NCI-H128 (cell line): ENCODE measurements at regions not wholly inside any gene's neighbourhood (a gene's known extent, or its start where the extent isn't known, plus 50 kb on each side); places are given as distances from the start of the nearest gene placed in this dataset.

Experiments used
- DNase-seq: peaks from one replicate; lab custom pipeline; 2025; ENCODE audit not compliant: unreplicated experiment; lab: John Stamatoyannopoulos, UW

GRCh38 chr3:144129536-144130214 lies 158.1 kb downstream of the DIPK2A start:
- DNase-seq = no peak

GRCh38 chr3:144141074-144141473 lies 169.5 kb downstream of the DIPK2A start:
- no peak for DNase-seq

DNA sequence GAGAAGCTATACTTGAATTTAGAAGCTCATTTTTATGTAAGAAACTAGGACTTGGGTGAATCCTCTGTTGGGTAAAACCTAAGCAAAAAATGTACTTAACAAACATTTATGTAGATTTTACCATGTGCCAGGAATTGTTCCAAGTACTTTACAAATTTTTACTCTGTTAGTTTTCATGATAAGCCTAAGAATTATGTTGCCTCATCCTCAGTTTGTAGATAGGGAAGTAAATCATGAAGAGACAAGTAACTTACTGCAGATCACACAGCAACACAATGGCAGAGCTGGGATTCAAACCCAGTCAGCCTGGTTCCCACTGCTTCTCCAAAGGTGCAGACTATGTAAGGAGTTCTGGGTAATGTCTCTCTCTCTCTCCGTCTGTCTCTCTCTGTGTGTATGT lies 169.9 kb downstream of the DIPK2A start:
- DNase-seq = no peak

DNA sequence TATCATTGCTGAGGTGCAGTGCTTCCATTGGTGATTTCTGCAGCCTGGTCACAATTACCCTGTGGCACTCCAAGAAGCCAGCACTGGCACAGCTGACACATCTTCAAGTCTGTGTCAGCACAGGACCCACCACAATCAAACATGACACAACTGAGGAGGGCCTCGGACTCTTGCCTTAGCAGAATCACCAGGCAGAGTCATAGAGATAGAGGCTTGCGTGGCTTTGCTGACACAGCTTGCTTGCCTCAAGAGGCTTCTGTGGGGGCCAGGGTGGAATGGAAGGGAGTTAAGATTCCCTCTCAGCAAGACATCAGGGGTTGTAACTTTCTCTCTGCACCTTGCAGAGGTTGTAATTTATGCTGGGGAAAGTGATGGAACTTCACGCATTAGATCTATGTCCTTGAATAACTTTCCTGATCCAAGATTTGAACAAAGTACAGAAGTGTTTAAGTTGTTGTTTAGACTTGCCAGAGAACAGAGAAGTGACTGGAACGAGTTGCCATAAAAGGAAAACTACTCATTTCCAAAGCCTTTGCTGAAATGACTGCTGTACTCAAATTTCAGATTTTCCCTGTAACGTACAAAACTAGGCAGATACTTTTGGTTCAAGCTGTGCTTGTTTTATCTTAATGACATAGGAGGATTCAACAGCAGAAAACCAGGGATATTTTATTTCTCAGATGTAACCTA lies 170.7 kb downstream of the DIPK2A start:
- DNase-seq = no peak

DNA sequence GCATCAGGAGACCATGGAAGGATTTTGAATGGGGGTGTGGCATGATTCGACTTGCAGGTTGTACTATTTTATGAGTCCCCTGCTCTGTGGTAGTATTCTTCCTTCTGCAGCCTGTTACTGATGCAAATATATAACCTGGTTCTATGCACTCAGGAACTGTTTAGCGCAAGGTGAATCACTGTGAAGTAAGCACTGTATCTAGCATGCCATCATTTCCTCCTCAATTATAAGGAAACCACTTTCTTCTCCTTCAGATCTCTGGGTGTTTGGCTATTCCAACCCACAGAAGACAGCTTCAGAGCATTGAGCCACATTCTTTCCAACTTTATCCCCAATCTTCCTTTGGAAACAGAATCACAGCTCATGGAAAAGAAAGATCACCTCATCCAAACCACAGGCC lies 176.7 kb downstream of the DIPK2A start:
- no peak for DNase-seq

DNA sequence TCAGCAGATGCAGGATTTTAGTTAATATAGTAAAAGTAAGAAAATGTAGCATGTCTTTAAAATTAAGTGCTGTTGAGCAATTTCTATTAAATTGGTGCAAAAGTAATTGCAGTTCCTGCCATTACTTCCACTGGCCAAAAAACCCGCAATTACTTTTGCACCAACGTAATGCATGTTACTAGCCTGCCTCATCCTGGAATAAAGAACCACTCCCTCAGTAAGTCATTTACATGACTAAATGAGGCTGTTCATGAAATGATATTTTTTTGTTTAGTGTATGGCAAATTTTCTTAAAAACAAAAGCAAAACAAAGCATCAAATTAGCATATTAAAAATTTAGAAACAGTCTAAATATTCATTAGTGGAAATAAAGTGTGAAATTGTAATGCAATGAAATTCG lies 180.4 kb downstream of the DIPK2A start:
- no peak for DNase-seq

GRCh38 chr3:144160627-144161026 lies 189.0 kb downstream of the DIPK2A start:
- DNase-seq = no peak

DNA sequence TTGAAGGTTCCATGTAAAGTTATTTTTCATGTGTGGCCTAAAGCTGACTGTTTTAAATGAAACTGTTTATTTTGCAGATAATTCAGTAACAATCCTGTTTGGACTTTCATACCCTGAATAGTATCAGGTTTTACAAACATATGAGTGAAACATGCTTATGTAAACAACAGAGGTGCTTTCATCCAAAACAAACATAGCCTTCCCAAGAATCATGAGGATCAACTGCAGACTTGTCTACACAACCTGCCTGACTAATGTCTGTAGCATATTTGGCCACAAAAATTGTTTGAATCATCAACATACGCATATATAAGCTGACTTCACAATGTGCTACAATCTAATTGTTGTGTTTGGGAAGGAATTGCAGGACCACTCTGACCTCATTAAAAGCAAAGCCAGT lies 190.4 kb downstream of the DIPK2A start:
- DNase-seq = no peak

DNA sequence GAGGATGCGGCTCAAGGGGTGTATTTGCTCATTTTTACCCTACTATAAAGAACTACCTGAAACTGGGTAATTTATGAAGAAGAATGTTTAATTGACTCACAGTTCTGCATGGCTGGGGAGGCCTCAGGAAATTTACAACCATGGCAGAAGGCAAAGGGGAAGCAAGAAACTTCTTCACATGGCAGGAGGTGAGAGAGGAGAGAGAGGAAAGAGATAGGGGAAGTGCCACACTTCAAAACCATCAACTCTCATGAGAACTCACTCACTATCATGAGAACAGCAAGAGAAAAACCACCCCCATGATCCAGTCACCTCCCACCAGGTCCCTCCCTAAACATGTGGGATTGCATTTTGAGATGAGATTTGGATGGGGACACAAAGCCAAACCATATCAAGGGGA lies 192.7 kb downstream of the DIPK2A start:
- DNase-seq = no peak

- no peak for DNase-seq
Observed at GRCh38 chr3:144165482-144165881, 193.9 kb downstream of the DIPK2A start.

DNA sequence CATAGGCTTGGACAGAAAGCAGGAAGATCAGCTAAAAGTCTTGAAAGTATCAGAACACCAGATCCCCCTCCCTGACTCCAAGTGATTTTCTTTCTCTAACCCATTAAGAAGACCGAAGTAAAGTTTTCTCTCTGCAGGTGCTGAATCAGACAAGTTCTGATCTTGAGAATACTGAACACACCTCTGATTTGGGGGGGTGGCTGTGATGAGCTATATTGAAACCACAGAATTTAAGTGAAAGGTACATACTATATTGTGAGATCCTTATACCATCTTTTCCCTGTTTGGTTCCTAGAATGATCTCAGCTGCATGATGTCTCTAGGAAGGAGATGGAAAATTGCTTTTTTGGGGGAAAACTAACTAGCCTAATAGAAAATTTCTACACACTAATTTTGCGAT lies 196.0 kb downstream of the DIPK2A start:
- no peak for DNase-seq

DNA sequence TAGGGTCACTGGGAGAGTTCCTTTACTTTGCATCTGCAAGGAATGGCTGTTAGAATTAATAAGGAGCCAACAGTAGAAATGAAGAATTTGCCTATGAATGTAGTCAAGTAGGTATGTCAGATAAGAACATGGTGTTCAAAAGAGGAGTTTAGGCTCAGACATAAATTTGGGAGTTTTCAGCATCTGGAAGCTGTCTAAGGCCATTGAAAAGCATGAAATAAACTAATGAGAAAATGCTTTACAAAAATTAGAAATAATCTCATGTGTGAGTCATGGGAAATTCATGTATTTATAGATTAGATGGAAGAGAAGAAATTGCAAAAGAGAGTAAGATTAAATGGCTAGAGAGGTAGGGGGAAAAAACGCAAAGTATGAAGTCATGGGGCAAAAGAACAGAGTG lies 201.9 kb downstream of the DIPK2A start:
- no peak for DNase-seq

GRCh38 chr3:144175644-144176425 lies 204.2 kb downstream of the DIPK2A start:
- no peak for DNase-seq

DNA sequence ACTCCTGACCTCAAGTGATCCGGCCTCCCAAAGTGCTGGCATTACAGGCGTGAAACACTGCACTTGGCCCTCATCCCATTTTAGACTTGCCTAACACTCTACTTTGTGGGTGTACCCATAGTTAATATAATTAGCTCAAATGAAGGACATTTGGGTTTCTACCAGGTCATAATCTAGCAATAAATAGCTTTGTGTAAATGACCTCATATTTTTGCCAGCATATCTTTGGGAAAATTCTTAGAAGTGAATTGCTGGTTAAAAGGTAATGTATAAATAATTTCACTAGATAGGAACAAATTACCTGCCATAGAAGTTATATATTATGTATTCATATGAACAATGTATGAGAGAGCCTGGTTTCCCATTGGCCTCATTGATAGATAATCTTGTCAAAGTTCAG lies 206.0 kb downstream of the DIPK2A start:
- DNase-seq = no peak

GRCh38 chr3:144178607-144179006 lies 207.0 kb downstream of the DIPK2A start:
- no peak for DNase-seq

DNA sequence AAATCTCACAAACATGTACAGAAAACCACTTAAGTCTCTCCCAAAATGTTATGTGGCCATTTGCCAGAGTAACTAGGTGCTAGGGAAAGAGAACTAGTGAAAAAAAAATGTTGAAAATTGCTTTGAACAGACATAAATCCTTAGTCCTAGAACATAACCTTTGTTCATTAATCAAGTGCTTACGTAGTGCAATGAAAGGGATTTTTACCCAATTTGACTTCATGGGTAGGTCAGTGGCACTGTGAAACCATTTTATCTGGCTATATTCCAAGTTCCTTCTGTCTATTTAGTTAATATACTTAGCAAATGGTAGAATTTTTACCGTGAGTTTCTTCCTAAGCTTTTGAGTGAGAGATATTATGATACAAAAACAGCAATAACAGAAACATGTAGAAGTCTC lies 209.4 kb downstream of the DIPK2A start:
- DNase-seq = no peak

- DNase-seq = no peak
Observed at GRCh38 chr3:144182501-144182900, 210.9 kb downstream of the DIPK2A start.

GRCh38 chr3:144185276-144185675 lies 213.7 kb downstream of the DIPK2A start:
- DNase-seq = no peak

DNA sequence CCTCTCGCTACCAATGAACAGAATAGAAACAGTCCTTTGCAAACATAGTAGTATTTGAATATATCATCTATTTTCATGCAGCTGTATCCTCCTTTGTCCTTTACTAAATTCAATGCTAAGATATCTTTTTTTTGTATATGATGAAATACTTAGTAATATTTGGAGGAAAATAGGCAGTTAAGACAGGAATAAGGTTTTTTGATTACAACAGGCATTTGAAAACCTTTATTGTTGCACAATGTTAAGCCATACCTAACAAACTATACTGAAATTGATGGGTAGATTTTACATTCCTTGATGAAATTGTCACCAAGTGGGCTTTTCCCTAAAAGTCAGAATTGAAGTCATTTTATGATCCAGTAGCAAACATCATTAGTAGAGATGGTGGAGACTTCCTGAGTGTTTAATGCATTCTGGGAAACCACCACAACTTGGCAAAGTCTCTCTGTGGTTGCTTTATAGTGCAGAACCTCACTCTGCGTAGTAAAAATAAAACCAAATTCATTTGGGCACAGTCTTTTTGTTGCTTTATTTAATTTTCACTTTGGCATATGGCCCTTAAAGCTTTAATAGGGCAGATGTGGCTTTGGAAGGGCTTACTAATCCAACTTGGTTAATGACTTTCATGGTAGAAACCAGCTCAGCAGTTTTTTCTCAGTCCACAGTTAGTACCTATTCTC lies 216.0 kb downstream of the DIPK2A start:
- DNase-seq = no peak

- DNase-seq = no peak
Observed at GRCh38 chr3:144189044-144189443, 217.4 kb downstream of the DIPK2A start.

DNA sequence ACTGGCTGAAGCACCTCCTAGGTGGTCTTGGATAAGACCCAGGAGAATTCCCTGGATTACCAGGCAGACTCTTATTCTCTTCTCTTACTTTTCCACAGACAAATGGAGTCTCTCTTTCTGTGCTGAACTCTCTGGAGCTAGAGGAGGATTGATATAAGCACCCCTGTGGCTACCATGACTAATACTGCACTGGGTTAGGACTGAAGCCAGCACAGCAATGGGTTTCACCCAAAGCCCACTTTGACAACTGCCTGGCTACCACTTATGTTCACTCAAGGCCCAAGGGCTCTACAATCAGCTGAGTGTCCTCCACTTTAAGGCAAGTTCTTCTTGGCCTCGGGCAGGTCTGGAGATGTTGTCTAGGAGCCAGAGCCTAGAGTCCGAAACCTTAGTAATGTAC lies 225.5 kb downstream of the DIPK2A start:
- no peak for DNase-seq

GRCh38 chr3:144197582-144197981 lies 226.0 kb downstream of the DIPK2A start:
- no peak for DNase-seq
